Peyer's patch (tissue), 4 donors: ENCODE measurements at regions not wholly inside any gene's neighbourhood (a gene's known extent, or its start where the extent isn't known, plus 50 kb on each side); places are given as distances from the start of the nearest gene placed in this dataset.
"Not testable (repeated sequence)": the region's sequence is repeated elsewhere in the genome, so short reads cannot be mapped to it uniquely, and the experiment has no call there.

Source experiments
- POLR2A ChIP-seq, 2 donors: fragments of 450-650 bp; IDR thresholded peaks; one replicate each; pipeline ENCODE4 v1.5.1; 2017; ENCODE audit warnings: antibody characterized with exemption in 2 of 2, mild to moderate bottlenecking in 2 of 2, moderate library complexity in 2 of 2
- TF ChIP-seq, protein P1 (sequence below), 6 experiments: fragments of 450-650 bp in 4 of 6; fragments of 200-600 bp in 2 of 6; sonication (generic) in 1 of 6; IDR thresholded peaks; one replicate each; pipeline ENCODE4 v1.5.1; 2017 to 2019; ENCODE audit warnings: antibody characterized with exemption in 6 of 6, mild to moderate bottlenecking in 3 of 6, moderate library complexity in 1 of 6

- TF ChIP-seq, protein P1, sequence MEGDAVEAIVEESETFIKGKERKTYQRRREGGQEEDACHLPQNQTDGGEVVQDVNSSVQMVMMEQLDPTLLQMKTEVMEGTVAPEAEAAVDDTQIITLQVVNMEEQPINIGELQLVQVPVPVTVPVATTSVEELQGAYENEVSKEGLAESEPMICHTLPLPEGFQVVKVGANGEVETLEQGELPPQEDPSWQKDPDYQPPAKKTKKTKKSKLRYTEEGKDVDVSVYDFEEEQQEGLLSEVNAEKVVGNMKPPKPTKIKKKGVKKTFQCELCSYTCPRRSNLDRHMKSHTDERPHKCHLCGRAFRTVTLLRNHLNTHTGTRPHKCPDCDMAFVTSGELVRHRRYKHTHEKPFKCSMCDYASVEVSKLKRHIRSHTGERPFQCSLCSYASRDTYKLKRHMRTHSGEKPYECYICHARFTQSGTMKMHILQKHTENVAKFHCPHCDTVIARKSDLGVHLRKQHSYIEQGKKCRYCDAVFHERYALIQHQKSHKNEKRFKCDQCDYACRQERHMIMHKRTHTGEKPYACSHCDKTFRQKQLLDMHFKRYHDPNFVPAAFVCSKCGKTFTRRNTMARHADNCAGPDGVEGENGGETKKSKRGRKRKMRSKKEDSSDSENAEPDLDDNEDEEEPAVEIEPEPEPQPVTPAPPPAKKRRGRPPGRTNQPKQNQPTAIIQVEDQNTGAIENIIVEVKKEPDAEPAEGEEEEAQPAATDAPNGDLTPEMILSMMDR (IDR thresholded peaks at IDR 0.05): not testable (repeated sequence)
- TF ChIP-seq POLR2A (IDR thresholded peaks at IDR 0.05): not testable (repeated sequence)
Observed at GRCh38 chr5:89634176-89634575, 751.2 kb upstream of the MEF2C start.
